ENCODE measurements at regions not wholly inside any gene's neighbourhood (a gene's known extent, or its start where the extent isn't known, plus 50 kb on each side); places are given as distances from the start of the nearest gene placed in this dataset.
A peak's percentile ranks its signal among the peaks of the same experiment; 100 is the strongest.

GRCh38 chr4:35649778-35650177 is 594.5 kb downstream of the ARAP2 start:
- TF ChIP-seq CTCF (IDR thresholded peaks at IDR 0.05) = no peak
- Mint-ChIP-seq H3K27ac (peak overlapping the region in 1 of 7 donors; percentile 32), H3K4me3 (no peak overlapping the region), H3K4me1 (peaks cover 24% of the 10 kb centered on the region), H3K9me3 (peaks cover 0 to 9% (median 3%) of the 10 kb centered on the region in 7 donors), H3K27me3 (ENCODE audit: low read depth in 3 of 3) (no peaks in the 10 kb centered on the region), H3K36me3 (no peaks in the 10 kb centered on the region)
- Histone ChIP-seq H2AFZ (ENCODE audit: insufficient read depth, low read depth, low read length, poor library complexity, severe bottlenecking) (no peak overlapping the region), H3K4me3 (replicated peaks in 1 of 3; ENCODE audit: low read depth in 2 of 3, low read length in 3 of 3) (no peak overlapping the region), H3K9ac (ENCODE audit: insufficient read depth, low read length, poor library complexity, severe bottlenecking) (no peak overlapping the region), H3K9me3 (replicated peaks in 1 of 2; ENCODE audit: control insufficient read depth in 1 of 2, insufficient read depth in 1 of 2, low read length in 2 of 2) (peaks cover 0 to 2% of the 10 kb centered on the region in 2 donors), H4K20me1 (ENCODE audit: insufficient read depth, low read length) (no peaks in the 10 kb centered on the region), H3K4me2 (replicated peaks; ENCODE audit: extremely low read depth, low read length, poor library complexity, severe bottlenecking) (no peak overlapping the region), H3K79me2 (ENCODE audit: insufficient read depth, low read length) (no peaks in the 10 kb centered on the region), H3K27ac (ENCODE audit: low read depth in 1 of 2, low read length in 2 of 2) (peak overlapping the region in 1 of 2 donors; percentile 38), H3K4me1 (ENCODE audit: control insufficient read depth in 1 of 2, insufficient read depth in 2 of 2, low read length in 2 of 2) (peaks cover 9 to 18% of the 10 kb centered on the region in 2 donors), H3K36me3 (replicated peaks in 1 of 2; ENCODE audit: control insufficient read depth in 1 of 2, insufficient read depth in 2 of 2, low read length in 2 of 2) (no peaks in the 10 kb centered on the region), H3K27me3 (ENCODE audit: control insufficient read depth in 2 of 2, insufficient read depth in 2 of 2, low read length in 2 of 2) (no peaks in the 10 kb centered on the region)
- peak; percentile 12 to 52 (median 49) for DNase-seq
- intact Hi-C loops (cut with micrococcal nuclease) = no loop called here

GRCh38 chr4:35652197-35652596 is 592.1 kb downstream of the ARAP2 start:
- Histone ChIP-seq H3K79me2 (ENCODE audit: insufficient read depth, low read length) (no peaks in the 10 kb centered on the region), H4K20me1 (ENCODE audit: insufficient read depth, low read length) (no peaks in the 10 kb centered on the region), H2AFZ (ENCODE audit: insufficient read depth, low read depth, low read length, poor library complexity, severe bottlenecking) (no peak overlapping the region), H3K4me2 (replicated peaks; ENCODE audit: extremely low read depth, low read length, poor library complexity, severe bottlenecking) (no peak overlapping the region), H3K4me3 (replicated peaks in 1 of 3; ENCODE audit: low read depth in 2 of 3, low read length in 3 of 3) (no peak overlapping the region), H3K36me3 (replicated peaks in 1 of 2; ENCODE audit: control insufficient read depth in 1 of 2, insufficient read depth in 2 of 2, low read length in 2 of 2) (no peaks in the 10 kb centered on the region), H3K9ac (ENCODE audit: insufficient read depth, low read length, poor library complexity, severe bottlenecking) (no peak overlapping the region), H3K27me3 (ENCODE audit: control insufficient read depth in 2 of 2, insufficient read depth in 2 of 2, low read length in 2 of 2) (no peaks in the 10 kb centered on the region), H3K9me3 (replicated peaks in 1 of 2; ENCODE audit: control insufficient read depth in 1 of 2, insufficient read depth in 1 of 2, low read length in 2 of 2) (peaks cover 0 to 7% of the 10 kb centered on the region in 2 donors), H3K27ac (ENCODE audit: low read depth in 1 of 2, low read length in 2 of 2) (no peak overlapping the region), H3K4me1 (ENCODE audit: control insufficient read depth in 1 of 2, insufficient read depth in 2 of 2, low read length in 2 of 2) (peaks cover 9 to 18% of the 10 kb centered on the region in 2 donors)
- Mint-ChIP-seq H3K36me3 (no peaks in the 10 kb centered on the region), H3K27me3 (ENCODE audit: low read depth in 3 of 3) (no peaks in the 10 kb centered on the region), H3K9me3 (peaks cover 0 to 12% (median 7%) of the 10 kb centered on the region in 7 donors), H3K27ac (no peak overlapping the region), H3K4me1 (peaks cover 23% of the 10 kb centered on the region), H3K4me3 (no peak overlapping the region)
- intact Hi-C loops (cut with micrococcal nuclease) = no loop called here
- no peak for DNase-seq
- no peak for TF ChIP-seq CTCF (IDR thresholded peaks at IDR 0.05)
- 100% methylated on average over 2 of the region's 4 CpGs for WGBS (ENCODE audit: insufficient coverage)
